RPMI8226 (cell line): ENCODE measurements at regions not wholly inside any gene's neighbourhood (a gene's known extent, or its start where the extent isn't known, plus 50 kb on each side); places are given as distances from the start of the nearest gene placed in this dataset.
"Not testable (repeated sequence)": the region's sequence is repeated elsewhere in the genome, so short reads cannot be mapped to it uniquely, and the experiment has no call there.

Experiments used
- DNase-seq: peaks from one replicate; pipeline ENCODE4 v3.0.0-alpha.2; 2015

DNA sequence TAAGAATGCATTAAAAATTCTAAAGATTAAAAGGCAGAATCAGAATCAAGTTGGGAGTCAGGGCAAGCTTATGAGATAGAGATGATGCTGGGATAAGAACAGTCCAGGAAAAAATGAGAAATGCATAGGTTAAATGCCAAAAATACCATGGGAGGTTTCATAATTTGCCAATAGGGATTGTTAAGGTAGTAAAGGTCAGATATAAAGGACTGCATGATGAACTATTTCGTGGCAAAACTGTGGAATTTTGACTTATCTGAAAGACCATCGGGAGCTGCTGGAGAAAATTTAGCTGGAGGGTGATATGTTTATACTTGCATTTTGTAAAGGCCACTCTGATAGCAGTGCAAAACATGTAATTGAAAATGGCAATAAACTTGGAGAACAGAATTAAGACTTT is 1872.8 kb upstream of the ACO1 start:
- DNase-seq, result no peak

DNA sequence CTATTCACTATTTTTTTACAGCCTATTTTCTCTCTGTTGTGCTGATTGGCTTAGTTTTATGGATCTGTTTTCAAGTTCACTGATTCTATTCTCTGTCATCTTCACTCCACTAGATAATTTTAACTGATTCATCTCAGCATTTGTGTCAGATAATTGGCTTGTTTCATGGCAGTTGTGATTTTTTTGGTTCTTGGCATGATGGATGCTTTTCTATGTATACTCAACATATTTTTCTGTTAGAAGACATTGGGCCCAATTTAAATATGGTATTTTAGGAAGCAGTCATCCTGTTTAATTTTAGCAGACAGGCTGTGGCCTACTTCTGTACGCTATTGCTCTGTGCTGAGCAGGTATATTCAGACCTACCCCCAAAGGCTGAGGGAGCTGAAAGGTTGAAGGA is 1865.3 kb upstream of the ACO1 start:
- no peak for DNase-seq

DNA sequence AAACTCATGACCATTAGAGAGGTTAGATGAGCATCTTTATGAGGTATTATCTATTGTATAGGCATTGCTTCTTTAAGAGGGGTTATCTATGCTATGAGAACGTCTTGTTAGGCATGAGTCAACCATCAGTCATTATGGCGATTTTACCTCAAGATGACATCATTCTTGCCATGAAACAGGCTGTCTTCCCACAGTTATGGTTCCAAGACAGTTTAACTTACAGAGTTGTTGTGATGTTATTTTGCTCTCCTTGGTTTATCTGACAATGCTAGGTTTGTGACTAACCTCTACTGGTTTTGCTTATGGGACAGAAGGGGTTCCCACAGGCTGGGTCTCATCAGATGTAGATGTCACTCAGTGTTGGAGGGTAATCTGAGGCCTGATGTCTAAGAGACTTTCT is 1864.7 kb upstream of the ACO1 start:
- DNase-seq, result no peak

DNA sequence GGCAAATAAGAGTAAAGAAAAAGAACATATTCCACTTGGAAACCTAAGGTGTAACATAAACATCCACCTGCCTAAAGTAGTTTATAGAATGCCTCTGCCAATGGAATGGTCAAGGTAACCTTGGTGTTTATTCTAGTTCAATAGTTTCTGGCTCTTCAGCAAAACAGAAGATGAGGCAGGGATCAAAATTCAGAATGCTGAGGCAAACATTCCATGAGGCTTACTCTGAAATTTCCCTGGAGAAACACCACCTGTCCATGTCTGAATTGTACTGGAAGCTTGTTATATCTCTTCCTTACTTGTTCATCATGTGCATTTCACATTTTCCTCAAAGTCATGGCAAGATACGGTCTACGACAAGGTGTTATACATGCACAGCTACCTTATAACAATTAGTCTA is 1862.4 kb upstream of the ACO1 start:
- no peak for DNase-seq

DNA sequence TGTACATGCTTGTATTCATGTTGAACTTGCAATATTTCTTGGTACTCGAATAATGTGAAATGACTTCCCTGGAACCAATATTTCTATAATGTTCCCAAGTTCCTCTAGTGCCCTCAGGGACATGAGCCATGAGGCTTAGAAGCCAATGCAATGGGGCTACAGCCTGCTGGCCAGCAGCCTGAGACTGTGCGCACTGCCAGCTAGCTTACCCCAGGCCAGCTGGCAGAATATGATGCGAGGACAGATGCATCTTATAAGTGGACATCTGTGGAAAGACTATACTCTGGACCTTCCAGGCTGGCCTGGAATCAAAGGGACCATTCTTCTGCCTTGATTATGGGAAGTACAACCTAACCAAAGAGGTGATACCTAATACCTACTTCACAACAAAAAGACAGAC is 1862.0 kb upstream of the ACO1 start:
- no peak for DNase-seq

DNA sequence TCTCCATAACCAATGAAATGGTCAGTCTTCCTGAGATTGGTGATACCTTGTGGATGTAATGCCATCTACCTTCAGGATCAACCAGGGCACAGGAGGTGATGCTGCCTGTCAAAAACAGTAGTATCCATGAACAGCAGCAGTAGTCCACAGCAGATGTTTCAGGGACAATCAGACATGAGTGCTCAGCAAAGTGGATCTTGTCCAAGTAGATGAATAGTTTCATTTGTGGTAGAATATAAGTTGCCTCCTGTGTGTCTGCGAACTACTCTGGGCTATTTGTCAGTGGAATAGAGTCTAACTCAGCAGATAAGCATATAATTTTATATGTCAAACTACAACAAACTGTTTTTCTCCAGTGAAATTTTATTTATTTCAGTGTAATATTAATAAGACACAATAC is 1860.1 kb upstream of the ACO1 start:
- no peak for DNase-seq

DNA sequence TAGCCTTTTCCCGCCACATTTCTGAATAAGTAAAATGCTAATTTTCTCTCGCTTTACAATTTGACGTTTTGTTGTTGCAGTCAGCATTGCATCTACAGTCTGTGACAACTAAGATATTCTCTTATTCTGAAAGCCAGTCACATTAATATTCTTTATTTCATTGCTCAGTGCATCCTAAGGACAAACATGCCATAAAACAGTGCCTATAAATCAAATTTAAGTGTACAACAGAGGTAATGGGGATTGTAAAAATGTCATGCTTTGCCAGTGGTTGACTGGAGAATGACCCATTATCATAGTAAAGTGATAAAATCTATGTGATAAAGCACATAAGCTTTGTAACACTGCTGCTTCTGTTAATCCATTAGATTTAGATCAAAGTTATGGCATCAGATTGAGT is 1850.0 kb upstream of the ACO1 start:
- DNase-seq, result no peak

DNA sequence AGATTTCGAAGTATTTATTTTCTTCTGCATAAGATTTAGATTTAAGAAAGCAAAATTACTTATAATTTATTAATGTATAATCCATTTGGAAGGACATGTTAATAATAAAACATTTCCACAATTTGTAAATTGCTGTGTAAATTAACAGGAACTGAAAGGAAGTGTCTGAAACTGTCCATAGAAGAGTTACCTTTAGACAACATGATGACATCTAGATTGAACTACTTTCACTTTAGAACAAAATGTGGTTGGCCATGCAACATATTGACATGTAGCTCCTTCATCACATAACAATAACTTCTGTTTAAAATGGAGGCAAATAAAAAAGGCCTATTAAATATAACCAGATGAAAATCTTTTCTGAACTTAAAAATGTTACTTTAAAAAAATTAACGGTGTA is 1849.5 kb upstream of the ACO1 start:
- DNase-seq, result no peak

DNA sequence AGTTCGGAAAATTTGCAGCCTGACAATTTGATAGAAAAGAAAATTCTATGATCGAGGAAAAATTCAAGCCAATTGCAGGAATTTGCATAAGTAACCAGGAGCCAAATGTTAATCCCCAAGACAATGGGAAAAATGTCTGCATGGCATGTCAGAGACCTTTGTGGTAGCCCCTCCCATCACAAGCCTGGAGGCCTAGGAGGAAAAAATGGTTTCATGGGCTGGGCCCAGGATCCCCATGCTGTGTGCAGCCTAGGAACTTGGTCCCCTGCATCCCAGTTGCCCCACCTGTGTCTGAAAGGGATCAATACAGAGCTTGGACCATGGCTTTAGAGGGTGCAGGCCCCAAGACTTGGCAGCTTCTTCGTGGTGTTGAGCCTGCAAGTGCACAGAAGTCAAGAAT is 1847.9 kb upstream of the ACO1 start:
- DNase-seq, result no peak

DNA sequence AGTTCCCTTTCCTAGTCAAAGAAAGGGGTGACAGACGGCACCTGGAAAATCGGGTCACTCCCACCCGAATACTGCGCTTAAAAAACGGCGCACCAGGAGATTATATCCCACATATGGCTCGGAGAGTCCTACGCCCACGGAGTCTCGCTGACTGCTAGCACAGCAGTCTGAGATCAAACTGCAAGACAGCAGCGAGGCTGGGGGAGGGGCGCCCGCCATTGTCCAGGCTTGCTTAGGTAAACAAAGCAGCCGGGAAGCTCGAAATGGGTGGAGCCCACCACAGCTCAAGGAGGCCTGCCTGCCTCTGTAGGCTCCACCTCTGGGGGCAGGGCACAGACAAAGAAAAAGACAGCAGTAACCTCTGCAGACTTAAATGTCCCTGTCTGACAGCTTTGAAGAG is 1844.7 kb upstream of the ACO1 start:
- not testable (repeated sequence) for DNase-seq

DNA sequence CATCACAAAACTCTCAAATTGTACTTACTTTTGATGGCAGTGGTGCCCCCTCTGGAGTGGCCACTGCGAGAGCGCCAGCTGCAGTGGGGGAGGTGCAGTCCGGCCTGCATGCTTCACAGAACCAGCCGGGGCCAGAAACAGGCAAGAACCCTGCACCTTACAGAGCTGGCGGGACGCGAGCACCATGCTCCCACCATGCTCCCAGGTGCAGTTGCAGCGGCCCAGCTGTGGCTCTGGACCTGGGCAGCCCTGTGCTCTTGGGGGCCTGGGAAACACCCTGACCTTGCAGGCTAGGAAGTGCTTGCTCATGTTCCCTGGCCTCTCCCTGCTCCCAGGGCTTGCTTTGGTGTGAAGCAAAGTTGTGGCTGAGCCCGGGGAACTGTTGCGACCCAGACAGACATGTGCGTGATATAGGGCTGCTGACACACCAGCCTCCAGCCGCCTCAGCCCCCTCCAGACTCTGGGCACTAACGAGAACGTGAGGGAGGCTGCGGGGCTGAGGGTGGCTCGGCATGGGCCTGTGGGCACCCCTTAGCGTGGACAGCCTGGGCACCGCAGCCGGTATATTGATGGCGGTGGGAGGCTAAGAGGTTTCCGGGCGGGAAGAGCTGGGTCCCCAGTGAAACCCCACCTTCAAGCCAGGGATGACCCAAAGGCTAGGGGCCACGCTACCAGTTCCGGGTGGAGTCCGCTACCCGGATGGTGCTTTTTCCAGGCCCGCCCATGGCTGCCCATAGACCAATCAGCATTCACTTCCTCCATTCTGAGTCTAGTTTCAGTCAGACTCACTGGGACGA is 1809.9 kb upstream of the ACO1 start:
- no peak for DNase-seq

DNA sequence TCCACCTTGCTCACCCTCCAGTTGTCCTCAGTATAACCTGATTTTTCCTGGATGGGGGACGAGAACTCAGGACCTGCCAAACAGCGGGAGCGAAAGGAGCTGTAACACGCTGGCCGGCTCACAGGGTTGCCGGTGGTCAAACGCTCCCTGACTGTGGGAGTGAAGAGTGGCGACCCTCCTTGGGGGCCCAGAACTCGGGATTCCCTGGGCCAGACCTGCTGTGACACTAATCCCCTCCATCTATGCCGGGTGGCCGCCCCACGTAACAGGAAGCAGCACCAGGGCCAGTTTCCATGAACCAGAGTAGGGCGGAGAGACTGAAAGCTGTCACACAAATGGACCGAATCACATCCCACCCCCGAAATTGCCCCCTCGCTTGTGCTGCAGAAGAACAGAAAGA is 1809.2 kb upstream of the ACO1 start:
- no peak for DNase-seq

DNA sequence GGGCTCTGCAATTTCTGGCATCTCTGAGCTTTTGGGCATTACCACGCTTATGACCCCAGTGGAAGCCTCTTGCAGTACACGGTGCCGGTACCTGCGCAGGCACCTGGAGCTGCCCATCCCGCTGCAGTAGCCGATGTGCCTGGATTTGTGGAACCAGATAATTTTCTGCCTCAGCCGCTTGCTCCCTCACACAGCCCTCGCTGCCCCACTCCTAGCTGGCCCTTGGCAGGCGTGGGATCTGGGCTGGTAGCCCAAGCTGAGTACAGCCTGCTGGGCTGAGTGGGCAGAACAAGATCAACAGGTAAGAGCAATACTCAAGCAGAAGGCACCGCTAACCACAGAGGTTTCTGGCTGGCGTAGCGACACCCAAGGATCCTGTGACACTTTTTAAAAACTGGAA is 1808.8 kb upstream of the ACO1 start:
- no peak for DNase-seq

DNA sequence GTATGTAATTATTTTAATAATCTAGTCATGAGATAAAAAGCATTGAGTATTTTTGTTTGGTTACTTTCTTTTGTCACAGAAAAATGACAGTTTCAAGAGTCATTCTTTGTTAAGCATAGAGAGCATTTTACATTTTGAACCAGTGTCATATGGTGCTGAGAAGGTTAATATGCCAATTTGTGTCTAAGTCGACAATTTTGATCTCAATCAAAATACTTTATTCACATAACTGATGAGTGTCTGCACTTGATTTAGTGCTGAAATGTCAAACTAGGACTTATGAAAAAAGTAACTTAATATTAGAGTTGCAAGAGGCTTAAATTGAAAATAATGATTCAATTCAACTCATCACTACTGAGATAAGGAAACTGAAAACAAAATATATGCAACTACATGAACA is 1804.6 kb upstream of the ACO1 start:
- DNase-seq, result no peak

DNA sequence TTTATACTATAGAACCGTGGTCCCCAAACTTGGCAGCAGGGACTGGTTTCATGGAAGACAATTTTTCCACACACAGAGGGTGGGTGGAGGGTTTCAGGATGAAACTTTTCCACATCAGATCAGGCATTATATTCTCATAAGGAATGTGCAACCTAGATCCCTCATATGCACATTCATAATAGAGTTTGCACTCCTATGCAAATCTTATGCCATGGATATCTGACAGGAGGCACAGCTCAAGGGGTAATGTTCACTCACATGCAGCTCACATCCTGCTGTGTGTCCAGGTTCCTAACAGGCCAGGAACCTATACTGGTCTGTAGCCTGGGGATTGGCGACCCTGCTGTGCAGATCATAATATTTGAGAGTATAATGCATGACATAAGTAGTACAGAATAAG is 1802.2 kb upstream of the ACO1 start:
- no peak for DNase-seq

DNA sequence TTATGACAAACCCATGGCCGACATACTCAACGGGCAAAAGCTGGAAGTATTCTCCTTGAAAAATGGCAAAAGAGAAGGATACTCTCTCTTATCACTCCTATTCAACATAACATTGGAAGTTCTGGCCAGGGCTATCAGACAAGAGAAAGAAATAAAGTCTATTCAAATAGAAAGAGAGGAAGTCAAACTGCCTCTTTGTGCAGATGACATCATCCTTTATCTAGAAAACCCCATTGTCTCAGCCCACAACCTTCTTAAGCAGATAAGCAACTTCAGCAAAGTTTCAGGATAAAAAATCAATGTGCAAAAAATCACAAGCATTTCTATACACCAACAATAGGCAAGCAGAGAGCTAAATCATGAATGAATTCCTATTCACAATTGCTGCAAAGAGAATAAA is 1799.9 kb upstream of the ACO1 start:
- no peak for DNase-seq

DNA sequence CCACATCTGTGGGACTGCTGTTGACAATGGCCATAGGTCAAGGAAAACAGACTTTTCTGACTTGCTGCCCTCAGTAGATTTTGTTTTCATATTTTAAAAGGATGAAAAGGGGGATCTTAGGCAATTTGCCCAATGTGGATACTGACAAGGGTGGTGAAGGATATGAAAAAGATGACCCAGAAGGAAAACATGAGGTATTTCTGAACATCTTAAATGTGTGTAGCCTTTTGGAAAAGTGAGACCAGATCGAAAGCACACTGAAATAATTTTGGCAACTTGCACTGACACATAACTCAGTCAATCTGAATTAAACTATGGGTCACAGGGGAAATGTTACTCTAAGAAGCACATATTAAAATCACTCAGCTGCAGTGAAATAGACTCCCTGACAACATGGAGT is 1793.0 kb upstream of the ACO1 start:
- no peak for DNase-seq

DNA sequence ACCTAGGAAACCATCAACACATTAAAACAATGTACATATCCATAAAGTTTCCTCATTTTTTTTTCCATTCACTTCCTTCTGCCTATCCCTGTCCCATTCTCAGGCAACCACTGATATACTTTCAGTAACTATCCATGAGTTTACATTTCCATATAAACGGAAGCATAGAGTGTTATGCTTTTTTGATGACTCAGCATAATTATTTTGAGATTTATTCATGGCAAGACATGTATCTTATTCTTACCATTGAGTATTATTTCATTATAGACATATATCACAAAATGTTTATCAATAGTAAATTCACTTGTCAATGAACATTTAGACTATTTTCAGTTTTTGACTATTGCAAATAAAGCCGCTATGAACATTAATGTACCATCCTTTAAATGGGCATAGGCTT is 1786.8 kb upstream of the ACO1 start:
- DNase-seq, result no peak

DNA sequence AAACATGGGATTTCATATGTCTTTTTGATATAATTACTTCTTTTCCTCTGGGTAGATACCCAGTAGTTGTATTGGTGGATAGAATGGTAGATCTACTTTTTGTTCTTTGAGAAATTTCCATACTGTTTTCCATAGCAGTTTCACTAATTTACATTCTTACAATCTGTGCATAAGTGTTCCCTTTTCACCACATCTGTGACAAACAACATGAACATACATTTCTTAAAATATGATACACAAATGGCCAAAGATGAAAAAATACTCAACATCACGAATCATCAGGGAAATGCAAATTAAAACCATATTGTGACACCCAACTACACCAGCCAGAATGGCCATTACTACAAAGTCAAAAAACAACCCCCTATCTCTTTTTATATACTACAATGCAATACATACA is 1778.5 kb upstream of the ACO1 start:
- no peak for DNase-seq

DNA sequence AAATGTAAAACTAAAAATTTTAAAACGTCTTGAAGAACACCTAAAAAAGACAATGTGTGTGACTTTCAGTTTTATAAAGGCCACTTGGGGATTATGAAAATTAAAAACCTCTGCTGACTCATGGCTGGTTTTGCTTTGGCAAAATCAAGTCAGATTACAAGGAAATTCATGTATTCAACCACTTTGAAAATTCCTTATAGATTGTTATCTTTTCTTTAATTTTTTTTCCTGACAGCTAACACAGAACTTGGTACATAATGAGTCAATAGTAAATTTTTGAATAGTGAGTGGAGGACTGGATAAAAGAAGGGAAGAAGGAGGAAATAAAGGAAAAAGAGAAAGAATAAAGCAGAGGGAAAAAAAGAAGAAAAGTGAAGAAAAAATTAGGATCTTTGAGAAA is 1774.7 kb upstream of the ACO1 start:
- DNase-seq, result no peak

DNA sequence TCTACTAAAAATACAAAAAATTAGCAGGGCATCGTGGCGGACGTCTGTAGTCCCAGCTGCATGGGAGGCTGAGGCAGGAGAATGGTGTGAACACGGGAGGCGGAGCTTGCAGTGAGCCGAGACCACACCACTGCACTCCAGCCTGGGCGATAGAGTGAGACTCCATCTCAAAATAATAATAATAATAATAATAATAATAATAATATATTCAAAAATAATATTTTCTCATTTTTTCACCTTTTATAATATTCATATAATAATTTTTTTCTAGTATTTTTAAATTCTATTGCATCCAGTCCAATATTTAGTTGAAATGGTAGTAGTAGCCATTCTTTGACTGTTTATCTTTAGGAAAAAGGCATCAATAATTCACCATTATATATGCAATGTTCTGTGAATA is 1767.7 kb upstream of the ACO1 start:
- not testable (repeated sequence) for DNase-seq

DNA sequence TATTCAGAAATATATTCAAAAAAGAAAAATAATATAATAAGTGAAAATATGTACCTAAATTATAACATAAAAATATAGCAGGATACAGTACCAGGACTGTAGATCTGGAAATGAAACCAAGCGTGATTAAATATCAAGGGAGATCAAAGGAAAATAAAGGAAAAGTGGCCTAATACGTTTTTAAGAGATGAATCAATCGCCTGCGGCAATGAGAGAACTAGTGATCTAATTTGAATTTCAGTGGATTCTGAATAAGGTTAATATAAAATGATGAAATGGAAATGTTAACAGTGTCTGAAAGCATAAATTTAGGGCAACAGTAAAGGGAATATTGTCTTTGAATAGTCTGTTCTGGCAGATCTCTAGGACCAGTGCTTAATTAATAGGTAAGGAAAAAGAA is 1761.9 kb upstream of the ACO1 start:
- no peak for DNase-seq

DNA sequence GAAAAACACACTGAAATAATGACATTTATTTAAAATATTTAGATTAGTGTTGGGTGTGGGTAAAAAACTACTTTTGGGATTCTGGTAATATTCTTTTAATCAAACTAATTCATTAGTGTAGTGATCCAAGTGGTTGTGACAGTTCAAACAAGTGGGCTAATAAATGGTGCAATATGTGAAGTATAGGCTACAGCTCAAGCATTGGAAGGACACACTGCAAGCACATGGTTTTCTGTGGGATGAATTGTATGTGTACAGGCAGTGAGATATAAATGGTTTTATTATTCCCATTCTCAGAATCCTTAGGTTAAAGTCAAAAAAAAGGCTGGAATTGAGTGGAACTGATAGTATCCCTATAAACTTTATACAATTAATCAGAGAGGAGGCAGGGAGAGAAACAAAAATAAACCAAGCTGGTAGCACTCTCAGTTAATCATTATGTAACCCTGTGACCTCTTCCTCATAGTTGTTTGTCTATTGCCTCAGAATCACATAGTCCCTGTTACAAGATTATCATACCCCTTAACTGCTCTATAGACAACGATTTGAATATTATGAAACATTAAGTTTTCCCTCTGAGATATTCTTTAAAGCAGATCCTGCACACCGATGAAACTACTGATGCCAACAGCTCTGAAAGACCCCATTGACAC is 1755.4 kb upstream of the ACO1 start:
- no peak for DNase-seq

DNA sequence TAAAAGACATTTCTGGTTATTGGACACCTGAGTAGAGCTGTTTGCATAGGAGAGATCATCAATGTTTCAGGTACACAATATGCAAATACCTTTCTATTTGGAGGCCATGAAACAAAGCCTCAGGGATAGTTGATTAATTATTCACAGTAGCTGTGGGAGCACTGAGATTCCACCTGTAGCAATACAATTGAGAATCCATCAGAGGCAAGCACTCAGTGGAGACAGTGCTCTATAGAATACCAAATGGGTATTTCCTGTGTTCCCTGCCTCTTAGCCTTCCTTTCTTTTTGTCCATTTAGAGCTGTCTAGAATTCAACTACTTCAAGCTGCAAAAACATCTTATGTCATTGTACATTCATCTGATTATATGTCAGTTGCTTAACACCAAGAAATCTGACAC is 1754.0 kb upstream of the ACO1 start:
- DNase-seq, result no peak

DNA sequence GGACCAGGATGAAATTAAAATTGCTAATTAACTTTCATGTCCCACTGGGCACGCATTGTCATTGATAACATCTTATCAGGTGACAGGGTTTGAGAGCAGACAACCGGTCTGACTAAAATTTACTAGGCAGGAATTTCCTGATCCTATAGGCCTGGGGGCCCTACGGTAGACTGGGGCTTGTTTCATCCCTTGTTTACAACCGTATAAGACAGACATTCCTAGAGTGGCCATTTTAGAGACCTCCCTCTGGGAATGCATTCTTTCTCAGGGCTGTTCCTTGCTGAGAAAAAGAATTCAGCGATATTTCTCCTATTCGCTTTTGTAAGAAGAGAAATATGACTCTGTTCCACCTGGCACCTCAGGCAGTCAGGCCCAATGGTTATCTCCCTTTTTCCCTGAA is 1737.8 kb upstream of the ACO1 start:
- not testable (repeated sequence) for DNase-seq
